ENCODE measurements at regions not wholly inside any gene's neighbourhood (a gene's known extent, or its start where the extent isn't known, plus 50 kb on each side); places are given as distances from the start of the nearest gene placed in this dataset.
A peak's percentile ranks its signal among the peaks of the same experiment; 100 is the strongest.

GRCh38 chr2:16005816-16006536 lies 65.6 kb downstream of the MYCN start:
- no peak for DNase-seq
- ATAC-seq, result peak; percentile 25

DNA sequence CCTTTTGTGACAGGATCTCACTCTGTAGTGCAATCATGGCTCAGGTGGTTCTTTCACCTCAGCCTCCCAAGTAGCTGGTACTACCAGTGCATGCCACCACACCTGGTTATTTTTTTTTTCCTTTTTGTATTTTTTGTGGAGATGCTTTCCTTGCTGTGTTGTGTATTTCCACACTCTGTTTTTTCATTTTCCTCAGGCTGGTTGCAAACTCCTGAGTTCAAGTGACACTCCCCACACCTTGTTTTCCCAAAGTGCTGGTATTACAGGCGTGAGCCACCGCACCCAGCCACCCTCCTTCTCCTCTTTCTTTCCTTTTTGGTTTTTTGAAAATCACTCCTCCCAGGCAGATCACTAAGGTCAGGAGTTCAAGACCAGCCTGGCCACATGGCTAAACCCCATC lies 65.0 kb downstream of the MYCN start:
- ATAC-seq (no peak), DNase-seq (no peak)

GRCh38 chr2:16003809-16004208 lies 63.5 kb downstream of the MYCN start:
- no peak for DNase-seq
- ATAC-seq, result no peak

DNA sequence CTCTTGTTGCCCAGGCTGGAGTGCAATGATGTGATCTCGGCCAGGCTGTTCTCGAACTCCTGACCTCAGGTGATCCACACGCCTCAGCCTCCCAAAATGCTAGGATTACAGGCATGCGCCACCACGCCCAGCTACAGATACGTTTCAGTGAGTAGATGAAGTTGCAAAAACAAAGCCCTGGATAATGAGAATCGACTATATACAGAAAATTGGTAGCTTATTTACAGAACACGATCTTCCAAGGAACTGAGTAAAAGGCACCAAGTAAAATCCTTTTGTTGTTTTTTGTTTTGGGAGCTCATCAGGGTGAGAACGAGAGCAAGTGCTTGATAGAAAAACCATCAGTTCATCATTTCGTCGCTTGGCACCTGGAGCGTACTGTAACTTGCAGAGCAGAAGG lies 62.8 kb downstream of the MYCN start:
- no peak for ATAC-seq

DNA sequence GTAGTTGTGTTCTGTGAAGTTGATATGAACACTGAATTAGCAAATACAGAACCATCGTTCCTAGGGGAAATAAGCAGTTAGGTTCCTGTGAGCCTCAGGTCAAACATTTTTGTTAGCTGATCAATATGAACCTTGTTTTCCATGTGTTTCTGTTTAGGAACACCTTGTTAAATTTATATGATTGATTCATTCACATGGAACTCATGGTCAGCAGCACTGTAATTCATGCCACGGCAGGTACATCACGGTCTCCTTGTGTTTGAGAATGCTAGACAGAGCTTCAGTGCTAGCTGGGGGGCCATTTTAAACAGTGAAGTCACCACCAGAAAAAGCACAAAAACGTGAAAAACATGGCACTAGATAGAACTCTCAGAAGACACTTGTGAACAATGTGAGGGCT lies 62.2 kb downstream of the MYCN start:
- DNase-seq (no peak), ATAC-seq (no peak)

More for the DNA sequence above, 62.8 kb downstream of the MYCN start:
- DNase-seq, result no peak

GRCh38 chr2:16002144-16002543 lies 61.8 kb downstream of the MYCN start:
- DNase-seq, result no peak
- no peak for ATAC-seq

GRCh38 chr2:16000642-16001041 lies 60.3 kb downstream of the MYCN start:
- ATAC-seq (no peak), DNase-seq (no peak)

DNA sequence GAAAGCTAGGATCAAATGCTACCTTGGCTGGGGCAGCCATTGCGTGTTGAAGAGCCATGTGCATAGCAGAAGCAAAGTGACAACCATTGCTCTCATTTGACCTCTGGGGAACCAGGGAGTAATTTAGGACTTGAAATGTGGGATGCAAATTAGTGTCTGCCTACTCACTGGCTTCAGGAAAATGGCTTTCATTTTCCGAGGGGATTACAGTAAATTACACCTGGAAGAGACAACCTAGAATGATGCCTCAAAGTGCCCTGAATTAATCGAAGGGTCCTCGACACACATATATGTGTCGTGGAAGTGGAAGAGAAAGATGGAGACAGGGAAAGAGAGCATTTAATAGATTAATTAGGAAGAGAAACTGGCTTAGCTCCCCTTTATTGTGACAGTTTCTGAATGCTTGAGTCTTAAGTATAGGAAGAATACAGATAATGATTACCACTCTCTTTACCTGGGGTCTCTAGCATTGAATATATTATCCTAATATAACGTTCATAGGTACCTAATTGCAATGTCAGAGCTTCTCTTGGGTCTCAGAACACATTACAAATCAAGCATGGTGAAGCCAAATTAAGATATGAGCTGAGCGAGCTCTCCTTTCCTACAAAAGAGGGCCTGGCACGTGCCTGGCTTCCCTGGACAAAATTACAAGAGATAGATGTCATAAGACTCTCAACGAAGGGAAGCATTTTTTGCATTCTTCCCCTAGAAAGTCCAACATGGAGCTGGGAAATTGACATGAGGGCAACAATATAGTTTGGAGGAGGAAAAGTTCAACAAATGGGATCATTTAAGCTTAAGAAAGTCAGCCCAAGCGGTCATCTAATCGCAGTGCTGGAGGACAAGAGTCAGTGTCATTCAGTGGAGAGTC lies 59.5 kb downstream of the MYCN start:
- ATAC-seq, result no peak
- DNase-seq, result no peak

- no peak for ATAC-seq
These were observed 57.5 kb downstream of the MYCN start for GRCh38 chr2:15997728-15998280.

DNA sequence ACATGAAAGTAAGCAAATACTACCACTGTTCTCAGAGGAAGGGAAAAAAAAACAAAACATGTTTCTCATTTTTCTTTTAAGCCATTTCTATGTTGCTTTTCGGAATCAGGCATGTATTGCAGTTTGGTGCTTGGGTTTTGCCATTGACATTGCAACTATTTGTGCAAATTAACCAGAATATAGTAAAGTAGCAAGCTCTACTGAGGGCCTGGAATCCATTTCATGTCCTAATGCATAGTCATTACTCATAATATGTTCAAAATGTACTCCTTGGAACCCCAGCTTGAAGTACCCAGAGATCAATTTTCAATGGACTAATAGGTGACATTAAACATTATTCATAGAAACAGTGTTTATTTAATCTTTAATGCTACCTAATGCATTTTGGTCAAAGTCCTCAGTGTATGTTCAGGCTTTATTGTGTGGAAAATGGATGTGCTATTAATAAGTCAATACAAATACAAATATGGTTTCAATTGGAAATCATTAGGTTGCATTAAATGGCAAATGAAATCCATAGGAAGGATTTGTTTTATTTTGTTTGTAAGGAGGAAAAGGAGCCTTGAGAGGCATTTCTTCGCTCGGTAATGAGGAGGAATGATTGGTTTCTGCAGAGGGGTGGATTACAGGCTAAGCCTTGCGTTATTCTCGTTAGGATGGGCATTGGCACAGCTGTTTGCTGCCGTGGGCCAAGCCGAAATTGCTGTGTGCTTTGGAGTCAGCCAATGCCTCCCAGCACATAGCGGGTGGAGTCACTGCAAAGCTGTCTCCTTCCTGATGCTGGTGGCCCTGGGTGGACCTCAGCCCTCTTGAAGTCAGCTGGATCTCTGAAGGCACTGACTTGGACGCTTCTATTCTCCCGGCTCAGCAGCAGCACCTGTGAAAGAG lies 56.4 kb downstream of the MYCN start:
- no peak for ATAC-seq
- no peak for DNase-seq

More at GRCh38 chr2:15997728-15998280, 57.5 kb downstream of the MYCN start:
- no peak for DNase-seq

Measured in stimulated activated naive CD8-positive, alpha-beta T cell treated with anti-CD3 and anti-CD28 coated beads, Interleukin-15, Interleukin-2, amounts not matched to agents 100 U/mL and 50 U/mL, for 24 hours (primary cell).